ENCODE measurements at regions not wholly inside any gene's neighbourhood (a gene's known extent, or its start where the extent isn't known, plus 50 kb on each side); places are given as distances from the start of the nearest gene placed in this dataset.

DNA sequence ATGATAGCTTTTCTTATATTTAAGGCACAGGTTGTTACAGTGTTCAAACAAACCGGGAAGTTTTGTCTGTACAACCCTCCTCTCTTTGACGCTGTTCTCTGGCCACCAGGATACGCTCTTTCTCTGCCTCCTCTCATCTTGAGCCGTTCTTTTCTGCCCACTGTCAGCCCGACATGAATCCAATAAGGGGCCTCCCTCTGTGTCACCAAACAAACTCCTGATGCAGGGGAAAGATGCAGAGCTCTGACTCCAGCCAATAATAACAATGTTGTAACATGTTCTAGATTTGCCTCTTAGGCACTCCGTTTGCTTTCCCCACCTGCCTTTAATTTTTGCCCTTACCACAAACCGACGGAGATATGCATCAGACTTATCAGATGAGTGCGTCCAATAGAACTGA, 449.3 kb downstream of the SLC4A3 start:
- TF ChIP-seq POLR2A (IDR thresholded peaks at IDR 0.05): no peak
- TF ChIP-seq CTCF (IDR thresholded peaks at IDR 0.05): peak in 1 of 4 experiments; percentile 28
- no peak for TF ChIP-seq POLR2AphosphoS5 (IDR thresholded peaks at IDR 0.05)
